Fibroblast of lung (primary cell): ENCODE measurements at regions not wholly inside any gene's neighbourhood (a gene's known extent, or its start where the extent isn't known, plus 50 kb on each side); places are given as distances from the start of the nearest gene placed in this dataset.

Experiments
- EZH2 ChIP-seq: IDR thresholded peaks from 2 replicates; pipeline ENCODE4 v1.5.1; 2012; ENCODE audit warnings: low read length, control low read depth, mild to moderate bottlenecking; ENCODE audit errors: missing control alignments
- TF ChIP-seq, protein P1 (sequence below), 2 donors: IDR thresholded peaks in 1 of 2; conservative IDR thresholded peaks in 1 of 2; 1 replicate in 1 of 2; 2 replicates in 1 of 2; pipeline ENCODE4 v1.5.1; 2011 to 2012; ENCODE audit warnings: low read length in 2 of 2, control low read depth in 1 of 2, inconsistent platforms in 1 of 2, low read depth in 1 of 2, mild to moderate bottlenecking in 1 of 2

DNA sequence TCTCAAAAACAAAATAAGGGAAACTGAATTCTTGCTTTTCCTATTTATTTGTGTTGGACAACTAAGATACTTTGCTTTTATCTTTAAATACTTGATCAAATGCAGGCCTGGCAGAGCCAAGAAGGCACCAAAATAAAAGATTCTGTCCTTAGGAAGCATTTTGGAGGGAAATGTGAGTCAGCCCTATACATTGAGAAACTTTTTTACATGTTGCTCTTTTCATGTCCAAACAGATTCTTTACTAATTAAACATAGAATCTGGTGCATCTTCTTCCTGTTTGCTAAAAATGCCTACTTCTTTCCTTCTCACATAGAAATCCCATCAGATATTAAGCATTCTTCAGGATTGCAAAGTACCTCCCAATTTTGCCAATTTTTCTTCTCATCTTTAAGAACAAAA is 1160.4 kb downstream of the EFNA5 start:
- TF ChIP-seq, protein P1, sequence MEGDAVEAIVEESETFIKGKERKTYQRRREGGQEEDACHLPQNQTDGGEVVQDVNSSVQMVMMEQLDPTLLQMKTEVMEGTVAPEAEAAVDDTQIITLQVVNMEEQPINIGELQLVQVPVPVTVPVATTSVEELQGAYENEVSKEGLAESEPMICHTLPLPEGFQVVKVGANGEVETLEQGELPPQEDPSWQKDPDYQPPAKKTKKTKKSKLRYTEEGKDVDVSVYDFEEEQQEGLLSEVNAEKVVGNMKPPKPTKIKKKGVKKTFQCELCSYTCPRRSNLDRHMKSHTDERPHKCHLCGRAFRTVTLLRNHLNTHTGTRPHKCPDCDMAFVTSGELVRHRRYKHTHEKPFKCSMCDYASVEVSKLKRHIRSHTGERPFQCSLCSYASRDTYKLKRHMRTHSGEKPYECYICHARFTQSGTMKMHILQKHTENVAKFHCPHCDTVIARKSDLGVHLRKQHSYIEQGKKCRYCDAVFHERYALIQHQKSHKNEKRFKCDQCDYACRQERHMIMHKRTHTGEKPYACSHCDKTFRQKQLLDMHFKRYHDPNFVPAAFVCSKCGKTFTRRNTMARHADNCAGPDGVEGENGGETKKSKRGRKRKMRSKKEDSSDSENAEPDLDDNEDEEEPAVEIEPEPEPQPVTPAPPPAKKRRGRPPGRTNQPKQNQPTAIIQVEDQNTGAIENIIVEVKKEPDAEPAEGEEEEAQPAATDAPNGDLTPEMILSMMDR (conservative IDR thresholded peaks at IDR 0.05 in 1 of 2, IDR thresholded peaks at IDR 0.05 in 1 of 2; ENCODE audit: low read depth in 1 of 2, low read length in 2 of 2) = no peak
- no peak for TF ChIP-seq EZH2
